ENCODE measurements at regions not wholly inside any gene's neighbourhood (a gene's known extent, or its start where the extent isn't known, plus 50 kb on each side); places are given as distances from the start of the nearest gene placed in this dataset.
A peak's percentile ranks its signal among the peaks of the same experiment; 100 is the strongest.
"Not testable (repeated sequence)": the region's sequence is repeated elsewhere in the genome, so short reads cannot be mapped to it uniquely, and the experiment has no call there.

DNA sequence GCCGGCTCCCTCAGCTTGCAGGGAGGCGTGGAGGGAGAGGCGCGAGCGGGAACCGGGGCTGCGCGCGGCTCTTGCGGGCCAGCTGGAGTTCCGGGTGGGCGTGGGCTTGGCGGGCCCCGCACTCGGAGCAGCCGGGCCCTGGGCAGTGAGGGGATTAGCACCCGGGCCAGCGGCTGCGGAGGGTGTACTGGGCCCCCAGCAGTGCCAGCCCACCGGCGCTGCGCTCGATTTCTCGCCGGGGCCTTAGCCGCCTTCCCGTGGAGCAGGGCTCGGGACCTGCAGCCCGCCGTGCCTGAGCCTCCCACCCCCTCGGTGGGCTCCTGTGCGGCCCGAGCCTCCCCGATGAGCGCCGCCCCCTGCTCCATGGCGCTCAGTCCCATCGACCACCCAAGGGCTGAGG is 588.9 kb upstream of the SLC35B3 start:
- not testable (repeated sequence) for DNase-seq (ENCODE audit: low spot score)

DNA sequence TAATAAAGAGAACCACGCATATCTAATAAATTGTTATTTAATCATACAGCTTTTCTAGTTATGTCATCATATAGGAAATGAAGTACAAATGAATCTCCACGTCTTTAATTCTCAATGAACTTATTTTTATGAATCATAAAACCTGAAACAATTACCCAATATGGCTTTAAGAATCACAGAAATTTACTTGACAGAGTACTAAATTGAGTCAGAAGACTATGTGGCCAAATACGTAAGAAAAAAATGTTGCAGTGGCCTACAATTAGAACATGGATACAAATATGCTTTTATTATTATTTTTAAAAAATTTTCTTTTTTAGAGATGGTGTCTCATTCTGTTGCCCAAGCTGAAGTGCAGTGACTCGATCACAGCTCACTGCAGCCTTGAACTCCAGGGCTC is 584.7 kb upstream of the SLC35B3 start:
- DNase-seq (ENCODE audit: low spot score) = no peak

DNA sequence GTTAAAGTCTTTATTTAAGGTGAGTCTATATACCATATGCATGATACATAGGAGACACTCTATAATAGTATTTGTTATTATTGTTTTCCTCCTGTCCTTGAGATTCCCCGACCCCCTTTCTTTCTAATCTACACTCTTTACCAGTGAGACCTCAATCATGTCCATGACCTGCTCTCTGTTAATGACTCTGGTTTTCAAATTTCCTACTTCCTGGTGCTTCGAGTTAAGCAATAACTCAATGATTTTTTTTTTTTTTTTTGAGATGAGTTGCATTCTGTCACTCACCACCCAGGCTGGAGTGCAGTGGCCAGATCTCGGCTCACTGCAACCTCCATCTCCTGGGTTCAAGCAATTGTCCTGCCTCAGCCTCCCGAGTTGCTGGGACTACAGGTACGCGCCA is 574.6 kb upstream of the SLC35B3 start:
- no peak for DNase-seq (ENCODE audit: low spot score)

DNA sequence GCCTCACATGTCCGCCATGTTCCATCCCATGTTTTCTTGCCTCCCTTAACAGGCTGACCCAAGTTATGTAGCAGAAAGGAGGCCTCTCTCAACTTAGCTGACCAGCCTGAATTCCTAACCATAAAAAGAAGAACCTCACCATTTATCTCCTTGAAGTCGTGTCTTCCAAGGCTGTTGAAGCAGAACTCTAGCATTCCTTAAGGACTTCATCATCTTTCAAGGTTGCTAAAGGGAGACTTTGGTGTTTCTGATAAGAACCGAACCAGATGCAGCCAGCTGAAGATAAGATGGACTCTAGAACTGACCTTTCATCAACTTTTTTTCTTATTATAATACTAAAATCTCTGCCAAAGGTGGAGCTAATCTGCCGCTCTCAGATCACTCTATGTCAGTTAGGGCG is 571.7 kb upstream of the SLC35B3 start:
- DNase-seq (ENCODE audit: low spot score) = no peak

DNA sequence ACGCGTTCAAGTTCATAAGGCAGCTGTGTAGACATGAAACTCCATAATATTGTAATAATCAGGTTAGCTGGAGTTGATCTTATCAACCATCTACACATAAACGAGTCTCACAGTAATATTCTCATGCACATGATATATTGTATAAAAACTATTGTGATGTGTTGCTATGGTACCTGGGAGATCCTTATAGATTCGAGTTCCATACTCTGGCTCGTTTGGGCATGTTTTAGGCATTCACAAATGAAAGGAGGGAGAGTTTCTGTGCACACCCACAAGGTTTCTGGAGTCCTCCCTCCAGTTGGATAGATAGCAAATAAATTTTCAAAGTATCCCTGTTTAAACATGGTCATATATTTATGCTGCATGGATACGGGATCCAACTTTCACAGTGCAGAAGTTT is 567.5 kb upstream of the SLC35B3 start:
- no peak for DNase-seq (ENCODE audit: low spot score)

DNA sequence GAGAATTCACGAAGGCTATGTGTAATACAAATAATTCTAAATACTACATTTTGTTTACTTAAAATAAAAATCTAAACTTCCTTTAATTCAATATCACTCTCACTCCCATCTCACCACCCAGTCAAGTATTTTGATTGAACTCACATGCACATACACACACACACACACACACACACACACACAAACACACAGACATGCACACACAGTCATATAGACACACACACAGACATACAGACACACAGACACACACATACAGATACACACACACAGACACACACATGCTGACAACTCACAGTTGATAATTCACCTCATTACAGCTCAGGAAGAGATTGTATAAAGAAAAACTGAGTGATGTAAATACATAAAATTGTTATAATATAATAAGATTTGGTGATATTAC is 559.8 kb upstream of the SLC35B3 start:
- no peak for DNase-seq (ENCODE audit: low spot score)

DNA sequence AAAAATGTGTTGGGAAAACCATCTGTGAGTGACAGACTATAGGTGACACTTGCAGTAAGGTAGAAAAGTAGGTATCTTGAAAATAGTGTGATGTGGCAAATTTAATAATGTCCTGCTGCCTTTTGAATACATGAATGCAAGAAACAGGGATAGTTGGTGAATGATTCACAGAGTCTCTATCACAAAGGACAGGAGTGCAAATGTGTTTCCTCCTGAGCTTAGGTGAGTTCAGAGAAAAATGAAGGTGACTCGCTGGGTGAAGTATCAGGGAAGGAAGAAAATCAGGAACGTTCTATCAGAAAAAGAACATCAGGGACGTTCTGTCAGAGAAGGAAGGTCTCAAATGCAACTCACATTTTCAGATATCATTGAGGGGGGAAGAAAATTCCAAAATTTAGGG is 557.8 kb upstream of the SLC35B3 start:
- no peak for DNase-seq (ENCODE audit: low spot score)

DNA sequence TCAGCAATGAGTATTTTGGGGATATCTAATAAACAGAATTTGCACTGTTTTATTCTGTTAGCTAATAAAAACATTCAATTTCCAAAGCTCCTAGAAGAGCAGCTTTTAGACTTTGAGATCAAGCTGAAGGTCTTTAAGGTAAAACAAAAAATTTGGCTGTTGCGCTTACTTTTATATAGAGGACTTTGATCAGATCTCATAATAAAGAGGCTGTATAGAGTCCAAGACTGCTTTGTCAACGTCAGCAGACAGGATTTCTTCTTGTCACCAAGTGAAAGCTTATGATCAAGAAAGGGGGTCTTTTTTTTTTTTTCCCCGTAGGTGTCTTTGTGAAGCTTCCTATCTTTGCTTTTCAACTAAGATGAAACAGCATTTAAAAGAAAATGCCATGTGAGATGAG is 556.5 kb upstream of the SLC35B3 start:
- no peak for DNase-seq (ENCODE audit: low spot score)

DNA sequence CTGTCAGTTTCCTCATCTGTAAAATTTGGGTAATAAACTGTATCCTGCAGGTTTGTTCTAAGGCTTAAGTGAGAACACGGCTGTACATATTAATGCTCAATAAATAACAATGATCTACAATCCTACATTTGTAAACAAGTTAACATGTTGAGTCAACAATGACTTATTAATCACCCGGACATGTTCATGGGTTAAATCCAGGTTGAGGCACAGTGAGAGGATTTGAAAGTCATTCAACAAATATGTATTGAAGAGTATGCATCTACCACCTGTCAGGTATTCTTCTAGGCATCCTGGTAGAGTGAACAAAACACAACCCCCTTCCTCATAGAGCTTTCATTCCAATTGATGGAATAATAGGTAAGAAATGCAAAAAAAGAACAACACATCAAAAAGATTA is 554.7 kb upstream of the SLC35B3 start:
- DNase-seq (ENCODE audit: low spot score) = no peak

DNA sequence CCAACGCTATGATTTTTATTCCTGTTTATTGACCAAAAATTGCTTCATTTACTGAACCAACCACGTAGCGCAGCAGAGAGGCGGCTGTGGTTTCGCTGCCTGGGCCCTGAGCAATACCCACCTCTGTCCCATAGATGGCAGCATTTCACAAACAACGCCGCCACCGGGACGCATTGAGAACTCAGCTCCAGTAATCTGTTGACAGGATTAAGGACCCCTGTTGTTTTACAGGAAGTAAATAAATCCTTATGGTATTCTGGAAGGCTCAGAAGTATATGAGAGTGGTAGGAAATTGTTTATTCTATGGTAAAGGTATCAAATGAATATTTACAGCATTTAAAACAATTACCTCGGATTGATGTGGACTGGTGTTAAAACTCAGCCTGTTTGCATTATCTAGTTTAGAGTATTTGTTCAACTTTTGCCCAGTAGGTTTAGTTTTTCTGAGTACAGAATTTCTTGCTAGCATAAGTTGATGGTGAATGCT is 547.9 kb upstream of the SLC35B3 start:
- DNase-seq (ENCODE audit: low spot score) = peak; percentile 65

DNA sequence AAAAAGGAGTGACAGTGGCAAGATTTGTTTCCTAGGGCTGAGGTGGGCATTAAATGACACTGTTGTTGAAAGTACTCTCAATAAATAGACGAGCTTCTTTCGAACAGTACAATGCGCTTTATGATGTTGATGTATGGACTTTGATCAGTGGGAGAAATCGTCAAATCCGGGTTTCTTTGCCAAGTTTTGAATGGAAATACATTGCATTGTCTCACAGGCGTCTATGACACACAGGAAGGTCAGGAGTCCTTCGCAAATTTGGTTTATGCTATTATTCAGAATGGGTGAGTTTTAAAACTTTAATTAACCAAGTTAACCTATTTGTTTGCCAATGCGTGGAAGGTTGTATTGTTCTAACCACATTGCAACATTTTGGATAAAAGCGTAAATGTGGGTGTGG is 547.3 kb upstream of the SLC35B3 start:
- no peak for DNase-seq (ENCODE audit: low spot score)

DNA sequence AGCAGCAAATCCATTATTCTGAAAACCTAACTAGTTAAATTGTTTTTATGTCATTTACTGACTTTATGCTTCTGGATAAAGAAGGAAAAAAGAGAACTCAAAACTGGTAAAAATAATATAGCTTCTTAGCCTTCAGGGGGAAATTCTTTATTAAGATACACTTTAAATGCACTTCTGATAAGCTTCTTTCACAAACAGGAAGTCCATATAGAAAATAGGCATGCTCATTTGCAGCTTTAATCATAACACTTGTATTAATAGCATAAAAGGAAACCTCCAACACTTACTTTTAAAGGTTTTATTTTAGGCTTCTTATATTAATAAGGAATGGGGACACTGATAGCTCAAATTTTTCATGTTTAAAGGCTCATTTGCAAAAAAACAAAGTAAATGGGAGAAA is 538.0 kb upstream of the SLC35B3 start:
- no peak for DNase-seq (ENCODE audit: low spot score)

DNA sequence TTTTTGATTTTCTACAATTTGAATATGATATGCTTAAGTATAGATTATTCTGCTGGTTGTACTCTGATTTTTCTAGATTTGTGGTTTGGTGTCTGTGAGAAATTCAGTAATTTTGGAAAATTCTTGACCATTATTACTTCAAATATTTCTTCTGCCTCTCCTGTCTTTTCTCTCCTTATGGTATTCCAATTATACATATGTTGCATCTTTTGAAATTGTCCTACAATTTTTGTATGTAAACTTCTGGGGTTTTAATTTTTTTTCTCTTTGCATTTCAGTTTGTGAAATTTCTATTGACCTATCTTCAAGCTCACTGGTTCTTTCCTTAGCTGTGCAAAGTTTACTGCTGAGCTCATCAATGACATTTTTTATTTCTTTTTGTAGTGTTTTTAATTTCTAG is 534.4 kb upstream of the SLC35B3 start:
- DNase-seq (ENCODE audit: low spot score) = no peak

DNA sequence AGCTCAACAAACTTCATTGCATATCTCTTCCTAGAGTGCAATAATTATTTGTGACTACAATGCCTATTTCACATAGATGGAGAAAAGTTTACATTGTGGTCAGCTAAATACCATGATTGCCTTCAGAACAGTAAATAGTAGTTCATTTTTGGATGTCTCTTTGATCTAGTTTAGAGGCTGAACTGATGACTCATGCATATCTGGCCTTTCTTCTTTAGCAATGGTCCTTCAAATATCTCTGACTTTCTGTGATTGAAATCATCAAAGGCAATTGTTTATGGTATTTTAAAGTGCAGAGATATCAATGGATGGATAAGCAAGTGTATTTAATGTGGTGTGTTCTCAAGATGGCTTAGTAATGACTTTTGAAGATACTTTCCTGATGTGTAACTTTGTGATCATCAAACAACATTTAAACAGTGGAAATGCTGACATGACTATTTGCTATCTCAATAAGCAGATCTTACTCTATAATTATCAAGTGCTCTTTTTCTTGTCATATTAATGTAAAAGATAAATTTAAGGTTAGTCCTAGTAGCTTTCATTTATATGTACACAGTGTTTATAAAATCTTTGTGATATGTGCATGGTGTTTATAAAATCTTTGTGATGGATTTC is 523.7 kb upstream of the SLC35B3 start:
- no peak for DNase-seq (ENCODE audit: low spot score)

DNA sequence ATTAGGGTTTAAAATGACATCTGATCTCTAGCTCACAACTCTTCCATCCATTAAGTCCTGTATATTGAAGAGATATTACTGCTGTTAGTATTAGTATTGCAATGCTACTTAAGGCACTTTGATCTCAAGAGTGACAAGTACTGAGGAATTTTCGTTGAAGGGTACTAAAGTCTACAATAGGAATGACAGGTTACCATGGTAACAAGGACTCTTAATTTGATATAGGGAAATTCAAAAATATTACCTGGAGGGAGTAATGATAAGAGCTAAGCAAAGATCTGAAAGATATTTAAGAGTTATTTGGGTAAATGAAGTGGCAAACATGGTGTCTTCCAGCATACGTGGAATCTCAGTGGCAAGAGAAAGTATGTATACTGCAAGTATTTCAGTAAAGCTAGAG is 518.0 kb upstream of the SLC35B3 start:
- DNase-seq (ENCODE audit: low spot score) = no peak

DNA sequence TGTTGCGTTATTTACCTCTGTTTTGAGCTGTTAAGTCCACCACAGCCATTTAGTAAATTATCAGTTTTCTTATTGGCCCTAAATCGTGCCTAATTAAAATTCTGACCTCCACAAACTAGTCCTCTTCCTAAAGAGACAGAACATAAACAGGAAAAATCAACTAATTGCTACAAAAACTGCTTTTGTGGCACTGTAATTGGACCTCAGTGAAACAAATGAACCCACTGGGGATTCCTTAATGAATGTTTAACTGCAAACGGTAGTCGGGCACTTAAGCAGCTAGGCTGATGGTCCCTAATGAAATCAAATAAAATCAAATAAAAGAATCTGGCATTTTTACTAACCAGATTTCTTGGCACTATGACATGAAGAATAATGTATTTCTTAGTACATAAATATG is 513.4 kb upstream of the SLC35B3 start:
- no peak for DNase-seq (ENCODE audit: low spot score)

DNA sequence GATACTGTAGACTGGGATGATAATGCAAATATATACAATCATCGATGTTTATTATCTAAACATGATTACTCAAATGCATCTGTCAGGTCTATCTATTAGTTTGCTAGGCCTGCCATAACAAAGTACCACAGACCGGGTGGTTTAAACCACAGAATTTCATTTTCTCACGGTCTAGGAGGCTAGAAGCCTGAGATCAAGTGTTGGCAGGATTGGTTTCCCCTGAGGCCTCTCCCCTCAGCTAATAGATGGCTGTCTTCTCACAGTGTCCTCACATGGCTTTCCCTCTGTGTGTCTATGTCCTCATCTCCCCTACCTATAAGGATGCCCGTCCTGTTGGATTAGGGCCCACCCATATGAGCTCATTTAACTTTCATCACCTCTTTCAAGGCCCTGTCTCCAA is 512.6 kb upstream of the SLC35B3 start:
- no peak for DNase-seq (ENCODE audit: low spot score)

DNA sequence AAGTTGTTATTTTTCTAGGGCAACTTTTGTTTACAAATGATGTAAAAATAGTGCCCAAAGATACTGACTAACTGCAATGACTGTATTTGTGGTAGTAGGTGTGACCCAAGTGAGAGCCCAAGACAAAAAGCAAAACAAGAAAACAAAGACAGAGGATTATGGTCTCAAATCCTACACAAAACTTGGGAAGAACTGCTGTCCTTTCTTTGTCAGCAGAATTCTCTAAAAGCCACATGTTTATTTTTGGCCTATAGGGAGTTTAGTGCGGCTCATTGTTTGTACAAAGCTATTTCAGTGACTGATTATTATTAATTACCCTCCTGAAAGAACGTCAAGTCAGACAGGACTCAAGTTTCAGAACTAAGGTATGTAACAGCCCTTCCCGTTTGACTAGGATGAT is 509.2 kb upstream of the SLC35B3 start:
- DNase-seq (ENCODE audit: low spot score) = no peak

DNA sequence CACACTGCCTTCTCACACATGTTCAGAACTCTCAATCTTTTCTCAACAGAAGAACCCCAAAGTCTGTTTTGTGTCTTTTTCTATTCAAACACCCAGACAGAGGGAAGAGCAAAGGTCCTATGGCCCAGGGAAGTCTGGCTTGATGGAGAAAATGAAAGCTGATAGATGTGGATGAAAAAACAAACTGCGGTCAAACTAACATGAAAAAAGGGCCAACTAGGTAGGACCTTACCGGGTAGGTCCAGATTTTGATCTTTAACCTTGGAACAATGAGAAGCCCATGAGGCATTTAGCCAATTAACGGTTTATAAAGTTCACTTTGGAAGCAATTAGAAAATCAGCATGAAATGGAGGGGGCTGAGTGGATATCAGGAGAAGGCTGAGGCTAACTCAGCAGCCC is 507.7 kb upstream of the SLC35B3 start:
- DNase-seq (ENCODE audit: low spot score) = no peak

DNA sequence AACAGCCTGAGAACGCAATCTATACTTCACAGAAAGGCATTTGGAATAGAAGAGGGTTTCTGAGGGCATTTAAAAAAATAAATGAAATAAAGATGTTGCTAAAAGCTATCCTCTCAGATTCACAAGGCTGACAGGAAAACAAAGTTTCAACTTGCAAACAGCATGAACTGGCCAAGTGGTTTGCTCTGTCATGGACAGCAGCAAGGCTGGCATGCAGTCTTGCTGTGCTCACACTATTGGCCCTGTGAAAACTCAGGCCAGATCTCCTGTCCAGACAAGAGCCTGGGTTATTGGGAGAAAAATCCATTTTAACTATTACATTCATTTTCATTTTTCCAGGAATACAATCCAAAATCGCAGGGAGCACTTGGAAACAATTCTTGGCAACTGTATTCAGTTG is 506.2 kb upstream of the SLC35B3 start:
- no peak for DNase-seq (ENCODE audit: low spot score)

DNA sequence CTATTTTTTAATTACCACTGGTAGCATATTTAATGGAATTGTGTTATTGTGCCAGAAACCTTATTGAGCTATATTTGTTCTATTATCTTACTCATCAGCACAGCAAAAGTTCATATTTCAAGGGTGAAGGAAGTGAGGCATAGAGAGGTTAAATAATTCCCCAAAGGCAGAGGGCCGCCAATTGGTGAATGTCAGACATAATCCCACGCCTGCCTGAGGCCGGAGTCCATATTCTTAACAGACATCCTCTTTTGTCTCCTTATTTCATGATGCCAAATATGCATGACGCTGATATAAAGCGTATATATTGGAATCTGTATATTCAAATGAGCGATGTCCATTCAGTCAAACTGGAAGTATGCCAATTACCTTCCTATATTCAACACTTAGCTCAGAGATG is 505.0 kb upstream of the SLC35B3 start:
- no peak for DNase-seq (ENCODE audit: low spot score)

DNA sequence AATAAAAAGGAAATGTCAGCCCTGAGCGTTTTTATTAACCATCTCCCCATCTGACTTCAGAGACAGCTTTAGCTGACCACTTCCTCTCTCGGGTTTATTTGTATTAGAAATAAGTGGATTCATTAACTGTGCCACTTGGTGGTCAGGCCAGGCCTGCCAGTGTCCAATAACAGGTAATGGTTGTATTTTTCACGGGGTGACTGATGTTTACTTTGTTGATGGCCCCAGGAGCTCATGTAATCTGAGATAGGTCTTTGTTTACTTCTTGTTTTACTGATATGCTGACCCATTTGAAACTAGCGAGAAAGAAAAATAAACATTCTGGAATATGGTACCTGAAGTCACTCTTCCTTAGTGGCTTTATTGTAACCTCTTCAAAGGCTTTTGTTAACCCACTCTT is 504.3 kb upstream of the SLC35B3 start:
- DNase-seq (ENCODE audit: low spot score) = no peak

DNA sequence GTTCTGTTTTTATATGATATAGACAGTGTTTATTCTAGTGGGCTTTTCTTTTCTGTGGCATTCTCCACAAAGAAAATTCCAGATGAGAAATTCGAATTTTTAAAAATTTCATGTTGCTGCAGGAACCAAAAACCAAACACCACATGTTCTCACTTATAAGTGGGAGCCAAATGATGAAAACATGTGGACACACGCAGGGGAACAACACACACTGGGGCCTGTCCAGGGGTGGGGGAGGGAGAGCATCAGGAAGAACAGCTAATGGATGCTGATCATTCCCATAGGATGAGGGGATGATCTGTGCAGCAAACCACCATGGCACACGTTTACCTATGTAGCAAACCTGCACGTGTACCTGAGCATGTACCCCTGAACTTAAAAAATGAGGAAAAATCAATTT is 499.0 kb upstream of the SLC35B3 start:
- no peak for DNase-seq (ENCODE audit: low spot score)

DNA sequence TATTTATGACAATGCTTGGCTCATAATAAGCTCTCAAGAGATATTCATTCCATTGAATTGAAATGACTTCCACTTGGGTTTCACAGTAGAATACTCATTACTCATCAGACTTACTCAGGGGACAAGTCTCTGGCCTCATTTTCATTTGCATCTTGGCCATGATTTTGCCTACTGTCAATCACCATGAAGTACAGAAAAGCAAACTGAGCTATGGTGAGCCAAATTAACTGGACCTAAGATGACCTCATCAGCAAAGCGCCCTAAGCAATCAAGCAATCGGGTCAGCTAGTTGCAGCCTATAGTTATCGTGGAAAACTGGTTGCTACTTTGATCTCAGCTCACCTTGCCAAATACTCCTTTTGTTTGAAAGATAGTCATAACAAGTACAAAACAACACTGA is 494.7 kb upstream of the SLC35B3 start:
- DNase-seq (ENCODE audit: low spot score) = no peak

DNA sequence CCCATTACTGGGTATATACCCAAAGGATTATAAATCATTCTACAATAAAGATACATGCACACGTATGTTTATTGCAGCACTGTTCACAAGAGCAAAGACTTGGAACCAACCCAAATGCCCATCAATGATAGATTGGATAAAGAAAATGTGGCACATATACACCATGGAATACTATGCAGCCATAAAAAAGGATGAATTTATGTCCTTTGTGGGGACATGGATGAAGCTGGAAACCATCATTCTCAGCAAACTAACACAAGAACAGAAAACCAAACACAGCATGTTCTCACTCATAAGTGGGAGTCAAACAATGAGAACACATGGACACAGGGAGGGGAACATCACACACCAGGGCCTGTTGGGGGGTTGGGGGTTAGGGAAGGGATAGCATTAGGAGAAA is 484.9 kb upstream of the SLC35B3 start:
- not testable (repeated sequence) for DNase-seq (ENCODE audit: low spot score)
